ENCODE measurements at regions not wholly inside any gene's neighbourhood (a gene's known extent, or its start where the extent isn't known, plus 50 kb on each side); places are given as distances from the start of the nearest gene placed in this dataset.
"Not testable (repeated sequence)": the region's sequence is repeated elsewhere in the genome, so short reads cannot be mapped to it uniquely, and the experiment has no call there.

DNA sequence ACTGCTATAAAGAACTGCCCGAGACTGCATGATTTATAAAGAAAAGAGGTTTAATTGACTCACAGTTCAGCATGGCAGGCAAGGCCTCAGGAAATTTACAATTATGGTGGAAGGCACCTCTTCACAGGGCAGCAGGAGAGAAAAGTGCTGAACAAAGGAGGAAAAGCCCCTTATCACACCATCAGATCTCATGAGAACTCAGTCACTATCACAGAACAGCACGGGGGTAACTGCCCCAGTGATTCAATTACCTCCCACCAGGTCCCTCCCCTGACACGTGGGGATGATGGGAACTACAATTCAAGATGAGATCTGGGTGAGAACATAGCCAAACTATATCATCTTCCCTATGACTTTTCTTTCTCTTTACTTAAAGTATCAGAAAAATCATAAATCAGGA, 104.0 kb upstream of the SYN3 start:
- Mint-ChIP-seq H3K4me3 (ENCODE audit: unreplicated experiment) (no peak overlapping the region), H3K9me3 (ENCODE audit: unreplicated experiment) (no peaks in the 10 kb centered on the region), H3K36me3 (ENCODE audit: insufficient read depth, unreplicated experiment) (no peaks in the 10 kb centered on the region), H3K27ac (ENCODE audit: unreplicated experiment) (no peak overlapping the region), H3K27me3 (ENCODE audit: insufficient read depth, unreplicated experiment) (peaks cover 3% of the 10 kb centered on the region), H3K4me1 (ENCODE audit: low read depth, unreplicated experiment) (no peaks in the 10 kb centered on the region)
- POLR2A ChIA-PET, result no interaction called here
- Histone ChIP-seq H3K4me1 (no peaks in the 10 kb centered on the region), H3K27me3 (replicated peaks; ENCODE audit: control insufficient read depth, insufficient read depth, low read length) (no peaks in the 10 kb centered on the region), H3K36me3 (ENCODE audit: control insufficient read depth, insufficient read depth, low read length) (no peaks in the 10 kb centered on the region), H3K9me3 (no peaks in the 10 kb centered on the region), H3K4me3 (ENCODE audit: low read depth, low read length) (no peak overlapping the region)
- no TSS peak for BruUV-seq (replicated peaks)
- TF ChIP-seq, protein P1, sequence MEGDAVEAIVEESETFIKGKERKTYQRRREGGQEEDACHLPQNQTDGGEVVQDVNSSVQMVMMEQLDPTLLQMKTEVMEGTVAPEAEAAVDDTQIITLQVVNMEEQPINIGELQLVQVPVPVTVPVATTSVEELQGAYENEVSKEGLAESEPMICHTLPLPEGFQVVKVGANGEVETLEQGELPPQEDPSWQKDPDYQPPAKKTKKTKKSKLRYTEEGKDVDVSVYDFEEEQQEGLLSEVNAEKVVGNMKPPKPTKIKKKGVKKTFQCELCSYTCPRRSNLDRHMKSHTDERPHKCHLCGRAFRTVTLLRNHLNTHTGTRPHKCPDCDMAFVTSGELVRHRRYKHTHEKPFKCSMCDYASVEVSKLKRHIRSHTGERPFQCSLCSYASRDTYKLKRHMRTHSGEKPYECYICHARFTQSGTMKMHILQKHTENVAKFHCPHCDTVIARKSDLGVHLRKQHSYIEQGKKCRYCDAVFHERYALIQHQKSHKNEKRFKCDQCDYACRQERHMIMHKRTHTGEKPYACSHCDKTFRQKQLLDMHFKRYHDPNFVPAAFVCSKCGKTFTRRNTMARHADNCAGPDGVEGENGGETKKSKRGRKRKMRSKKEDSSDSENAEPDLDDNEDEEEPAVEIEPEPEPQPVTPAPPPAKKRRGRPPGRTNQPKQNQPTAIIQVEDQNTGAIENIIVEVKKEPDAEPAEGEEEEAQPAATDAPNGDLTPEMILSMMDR (IDR thresholded peaks at IDR 0.05; ENCODE audit: insufficient read depth in 1 of 2, low read depth in 1 of 2, low read length in 1 of 2, severe bottlenecking in 1 of 2, unreplicated experiment in 1 of 2), result no peak
- CTCF ChIA-PET, result no interaction called here
- intact Hi-C loops (cut with micrococcal nuclease; ENCODE audit: unreplicated experiment), result no loop called here
- DNase-seq, result no peak

DNA sequence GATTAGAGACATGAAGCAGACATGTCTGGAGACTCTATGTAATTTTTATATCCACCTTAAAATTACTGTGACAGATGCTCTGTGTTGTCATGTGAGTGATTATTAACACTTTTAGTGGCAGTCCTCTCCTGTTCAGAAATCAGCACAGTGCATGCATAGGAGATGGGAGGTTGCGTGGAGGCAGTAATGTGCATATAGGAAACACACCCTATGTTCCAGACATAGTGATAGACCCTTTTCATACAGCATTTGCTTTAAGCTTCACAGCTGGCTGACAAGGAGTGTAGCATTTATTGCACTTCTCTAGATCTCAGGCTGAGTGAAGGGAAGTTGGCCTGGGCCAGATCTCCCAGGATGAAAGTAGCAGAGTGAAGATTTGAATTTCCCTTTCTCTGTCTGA, 102.3 kb upstream of the SYN3 start:
- no peaks in the 10 kb centered on the region for H3K9me3 ChIP-seq
- ChIA-PET CTCF (no interaction called here), POLR2A (no interaction called here)
- intact Hi-C loops (cut with micrococcal nuclease; ENCODE audit: unreplicated experiment), result no loop called here
- no peak overlapping the region for H3K4me3 ChIP-seq (ENCODE audit: low read depth, low read length)
- H3K27me3 Mint-ChIP-seq (ENCODE audit: insufficient read depth, unreplicated experiment), result peaks cover 3% of the 10 kb centered on the region
- H3K36me3 Mint-ChIP-seq (ENCODE audit: insufficient read depth, unreplicated experiment), result no peaks in the 10 kb centered on the region
- DNase-seq, result no peak
- H3K9me3 Mint-ChIP-seq (ENCODE audit: unreplicated experiment), result no peaks in the 10 kb centered on the region
- TF ChIP-seq, protein P1 (IDR thresholded peaks at IDR 0.05; ENCODE audit: insufficient read depth in 1 of 2, low read depth in 1 of 2, low read length in 1 of 2, severe bottlenecking in 1 of 2, unreplicated experiment in 1 of 2), result no peak
- no peaks in the 10 kb centered on the region for H3K27me3 ChIP-seq (replicated peaks; ENCODE audit: control insufficient read depth, insufficient read depth, low read length)
- H3K4me1 Mint-ChIP-seq (ENCODE audit: low read depth, unreplicated experiment), result no peaks in the 10 kb centered on the region
- H3K27ac Mint-ChIP-seq (ENCODE audit: unreplicated experiment), result no peak overlapping the region
- no peak overlapping the region for H3K4me3 Mint-ChIP-seq (ENCODE audit: unreplicated experiment)
- no TSS peak for BruUV-seq (replicated peaks)
- no peaks in the 10 kb centered on the region for H3K4me1 ChIP-seq
- no peaks in the 10 kb centered on the region for H3K36me3 ChIP-seq (ENCODE audit: control insufficient read depth, insufficient read depth, low read length)

DNA sequence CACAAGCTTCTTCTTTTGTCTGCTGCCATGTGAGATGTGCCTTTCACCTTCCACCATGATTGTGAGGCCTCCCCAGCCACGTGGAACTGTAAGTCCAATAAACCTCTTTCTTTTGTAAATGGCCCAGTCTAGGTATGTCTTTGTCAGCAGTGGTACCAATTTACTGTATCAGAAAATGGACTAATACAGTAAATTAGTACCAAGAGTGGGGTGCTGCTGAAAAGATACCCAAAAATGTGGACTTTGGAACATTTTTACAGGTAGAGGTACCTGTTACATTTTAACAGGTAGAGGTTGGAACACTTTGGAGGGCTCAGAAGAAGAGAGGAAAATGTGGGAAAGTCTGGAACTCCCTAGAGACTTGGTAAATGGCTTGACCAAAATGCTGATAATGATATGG, 96.8 kb upstream of the SYN3 start:
- POLR2A ChIA-PET; H3K4me3 ChIP-seq (ENCODE audit: low read depth, low read length); H3K36me3 Mint-ChIP-seq (ENCODE audit: insufficient read depth, unreplicated experiment); H3K9me3 ChIP-seq; H3K27ac Mint-ChIP-seq (ENCODE audit: unreplicated experiment); H3K36me3 ChIP-seq (ENCODE audit: control insufficient read depth, insufficient read depth, low read length); DNase-seq; H3K4me1 Mint-ChIP-seq (ENCODE audit: low read depth, unreplicated experiment); BruUV-seq (replicated peaks); H3K4me1 ChIP-seq; H3K27me3 Mint-ChIP-seq (ENCODE audit: insufficient read depth, unreplicated experiment); intact Hi-C loops (cut with micrococcal nuclease; ENCODE audit: unreplicated experiment); CTCF ChIA-PET; H3K4me3 Mint-ChIP-seq (ENCODE audit: unreplicated experiment); H3K27me3 ChIP-seq (replicated peaks; ENCODE audit: control insufficient read depth, insufficient read depth, low read length); H3K9me3 Mint-ChIP-seq (ENCODE audit: unreplicated experiment): not testable (repeated sequence)

DNA sequence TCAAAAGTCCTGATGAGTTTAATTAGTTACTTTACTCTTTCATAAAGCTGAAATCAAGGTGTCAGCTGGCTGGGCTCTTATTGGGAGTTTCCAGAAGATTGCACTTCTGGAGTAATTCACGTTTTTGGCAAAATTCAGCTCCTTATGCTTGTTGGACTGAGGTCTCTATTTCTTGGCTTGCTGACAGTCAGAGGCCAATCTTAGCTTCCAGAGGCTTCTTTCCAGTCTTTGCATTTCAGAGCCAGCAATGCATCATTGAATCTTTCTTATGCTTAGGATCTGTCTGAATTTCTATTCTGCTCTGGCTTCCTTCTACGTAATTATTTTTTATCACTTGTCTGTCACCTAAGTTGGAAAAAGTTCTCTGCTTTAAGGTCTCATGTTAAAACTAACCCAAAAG, 91.4 kb upstream of the SYN3 start:
- Histone ChIP-seq H3K4me1 (no peaks in the 10 kb centered on the region), H3K4me3 (ENCODE audit: low read depth, low read length) (no peak overlapping the region), H3K36me3 (ENCODE audit: control insufficient read depth, insufficient read depth, low read length) (no peaks in the 10 kb centered on the region), H3K9me3 (0 out of 2 replicates have a peak, but pooled peaks cover 2% of the 10 kb centered on the region), H3K27me3 (replicated peaks; ENCODE audit: control insufficient read depth, insufficient read depth, low read length) (no peaks in the 10 kb centered on the region)
- Mint-ChIP-seq H3K4me1 (ENCODE audit: low read depth, unreplicated experiment) (no peaks in the 10 kb centered on the region), H3K27ac (ENCODE audit: unreplicated experiment) (no peak overlapping the region), H3K4me3 (ENCODE audit: unreplicated experiment) (no peak overlapping the region), H3K27me3 (ENCODE audit: insufficient read depth, unreplicated experiment) (peaks cover 4% of the 10 kb centered on the region), H3K9me3 (ENCODE audit: unreplicated experiment) (no peaks in the 10 kb centered on the region), H3K36me3 (ENCODE audit: insufficient read depth, unreplicated experiment) (no peaks in the 10 kb centered on the region)
- no peak for DNase-seq
- no TSS peak for BruUV-seq (replicated peaks)
- CTCF ChIA-PET, result no interaction called here
- intact Hi-C loops (cut with micrococcal nuclease; ENCODE audit: unreplicated experiment), result no loop called here
- POLR2A ChIA-PET, result no interaction called here
- TF ChIP-seq, protein P1 (IDR thresholded peaks at IDR 0.05; ENCODE audit: insufficient read depth in 1 of 2, low read depth in 1 of 2, low read length in 1 of 2, severe bottlenecking in 1 of 2, unreplicated experiment in 1 of 2), result no peak

Measured in Caco-2 (cell line).